Superior temporal gyrus (tissue), 1 donor: ENCODE measurements at regions not wholly inside any gene's neighbourhood (a gene's known extent, or its start where the extent isn't known, plus 50 kb on each side); places are given as distances from the start of the nearest gene placed in this dataset.
"Not testable (repeated sequence)": the region's sequence is repeated elsewhere in the genome, so short reads cannot be mapped to it uniquely, and the experiment has no call there.

Experiments
- DNase-seq: peaks from one replicate; pipeline ENCODE4 v3.0.0-alpha.2; 2016; ENCODE audit errors: extremely low spot score

- DNase-seq = no peak
These were observed 623.2 kb downstream of the GATA3 start for GRCh38 chr10:8677642-8678041.

GRCh38 chr10:8684916-8685315 lies 630.4 kb downstream of the GATA3 start:
- DNase-seq = not testable (repeated sequence)

- DNase-seq = no peak
These were observed 634.4 kb downstream of the GATA3 start for GRCh38 chr10:8688881-8689280.

- DNase-seq = no peak
These were observed 637.1 kb downstream of the GATA3 start for GRCh38 chr10:8691498-8692017.

- DNase-seq = not testable (repeated sequence)
These were observed 639.1 kb downstream of the GATA3 start for GRCh38 chr10:8693635-8694034.

- DNase-seq = no peak
These were observed 642.3 kb downstream of the GATA3 start for GRCh38 chr10:8696746-8697145.

- DNase-seq = no peak
These were observed 646.2 kb downstream of the GATA3 start for GRCh38 chr10:8700689-8701088.

- DNase-seq = no peak
These were observed 647.7 kb downstream of the GATA3 start for GRCh38 chr10:8702181-8702580.

- no peak for DNase-seq
These were observed 650.9 kb downstream of the GATA3 start for GRCh38 chr10:8705415-8705814.

GRCh38 chr10:8712656-8713055 lies 658.2 kb downstream of the GATA3 start:
- DNase-seq = no peak

GRCh38 chr10:8719971-8720370 lies 665.5 kb downstream of the GATA3 start:
- no peak for DNase-seq

- DNase-seq = no peak
These were observed 667.2 kb downstream of the GATA3 start for GRCh38 chr10:8721650-8722049.

- no peak for DNase-seq
These were observed 668.3 kb downstream of the GATA3 start for GRCh38 chr10:8722835-8723234.

- DNase-seq = no peak
These were observed 670.9 kb downstream of the GATA3 start for GRCh38 chr10:8725343-8725742.

GRCh38 chr10:8726084-8726778 lies 671.7 kb downstream of the GATA3 start:
- DNase-seq = no peak

GRCh38 chr10:8726779-8727084 lies 672.2 kb downstream of the GATA3 start:
- no peak for DNase-seq

GRCh38 chr10:8731121-8732095 lies 676.9 kb downstream of the GATA3 start:
- DNase-seq = no peak

- DNase-seq = no peak
These were observed 684.5 kb downstream of the GATA3 start for GRCh38 chr10:8738987-8739386.

GRCh38 chr10:8752146-8752843 lies 697.8 kb downstream of the GATA3 start:
- no peak for DNase-seq

- DNase-seq = no peak
These were observed 703.5 kb downstream of the GATA3 start for GRCh38 chr10:8758029-8758428.

GRCh38 chr10:8766899-8767298 lies 712.4 kb downstream of the GATA3 start:
- no peak for DNase-seq

- no peak for DNase-seq
These were observed 713.1 kb downstream of the GATA3 start for GRCh38 chr10:8767591-8767990.
